ENCODE measurements at regions not wholly inside any gene's neighbourhood (a gene's known extent, or its start where the extent isn't known, plus 50 kb on each side); places are given as distances from the start of the nearest gene placed in this dataset.

GRCh38 chr3:18064586-18064985 lies 322.2 kb upstream of the TBC1D5 start:
- no peak for ATAC-seq
- peaks cover 8% of the 10 kb centered on the region; the same call in 1 of the 2 replicates for H3K9me2 ChIP-seq (ENCODE audit: insufficient read depth)
- Mint-ChIP-seq H3K9me3 (no peaks in the 10 kb centered on the region), H3K36me3 (ENCODE audit: low read depth) (no peaks in the 10 kb centered on the region; the same call in 1 of the 3 replicates), H3K4me3 (no peak overlapping the region), H3K27me3 (ENCODE audit: insufficient read depth, low read depth, poor library complexity) (no peaks in the 10 kb centered on the region), H3K27ac (no peak overlapping the region), H3K4me1 (no peaks in the 10 kb centered on the region)
- no peak for DNase-seq (ENCODE audit: low spot score)
- no peak overlapping the region for H3K4me3 ChIP-seq
- H3K36me3 ChIP-seq (ENCODE audit: insufficient read depth) = no peaks in the 10 kb centered on the region
- TF ChIP-seq STAT1 (IDR thresholded peaks at IDR 0.05; ENCODE audit: unreplicated experiment) (no peak), ETS1 (IDR thresholded peaks at IDR 0.05) (no peak), NANOG (IDR thresholded peaks at IDR 0.05; ENCODE audit: borderline replicate concordance) (no peak), ZNF331 (CRISPR knock-in tag; IDR thresholded peaks at IDR 0.05; ENCODE audit: low read depth) (no peak), JUNB (IDR thresholded peaks at IDR 0.05; ENCODE audit: unreplicated experiment) (no peak), ZNF462 (CRISPR knock-in tag; IDR thresholded peaks at IDR 0.05) (no peak), POLR2AphosphoS5 (IDR thresholded peaks at IDR 0.05; ENCODE audit: low read depth) (no peak), EZH2phosphoT487 (IDR thresholded peaks at IDR 0.05; ENCODE audit: unreplicated experiment) (no peak), REST (IDR thresholded peaks at IDR 0.05; ENCODE audit: unreplicated experiment) (no peak), CTCF (conservative IDR thresholded peaks at IDR 0.05; ENCODE audit: low read depth in 2 of 2) (no peak), EZH2 (IDR thresholded peaks at IDR 0.05; ENCODE audit: low read depth, unreplicated experiment) (no peak), CREB1 (CRISPR knock-in tag; IDR thresholded peaks at IDR 0.05; ENCODE audit: low read depth) (no peak), ZNF114 (CRISPR knock-in tag; IDR thresholded peaks at IDR 0.05) (no peak)
- no peaks in the 10 kb centered on the region for H4K20me1 ChIP-seq (replicated peaks; ENCODE audit: insufficient read depth)
- H3K4me1 ChIP-seq (ENCODE audit: insufficient read depth) = no peaks in the 10 kb centered on the region
- H3K27ac ChIP-seq (ENCODE audit: low read depth) = no peak overlapping the region
- H3K27me3 ChIP-seq (ENCODE audit: insufficient read depth) = no peaks in the 10 kb centered on the region
- H2AFZ ChIP-seq = no peak overlapping the region
- H3K79me2 ChIP-seq (replicated peaks; ENCODE audit: insufficient read depth) = no peaks in the 10 kb centered on the region
- no peak overlapping the region for H3K4me2 ChIP-seq
- no peaks in the 10 kb centered on the region for H3F3A ChIP-seq (replicated peaks; ENCODE audit: low read depth)
